Endothelial cell of umbilical vein (primary cell): ENCODE measurements at regions not wholly inside any gene's neighbourhood (a gene's known extent, or its start where the extent isn't known, plus 50 kb on each side); places are given as distances from the start of the nearest gene placed in this dataset.

Source experiments
- EZH2 ChIP-seq: IDR thresholded peaks from 2 replicates; pipeline ENCODE4 v1.6.1; 2012; ENCODE audit warnings: borderline replicate concordance, low read depth, mild to moderate bottlenecking, moderate library complexity, low read length, inconsistent platforms; ENCODE audit not compliant: severe bottlenecking
- FOS ChIP-seq: IDR thresholded peaks from 2 replicates; pipeline ENCODE4 v1.6.1; 2011; ENCODE audit warnings: mild to moderate bottlenecking, low read length, moderate library complexity, borderline replicate concordance; ENCODE audit not compliant: insufficient read depth
- GATA2 ChIP-seq: IDR thresholded peaks from 2 replicates; pipeline ENCODE4 v1.7.0; 2011; ENCODE audit warnings: low read depth, mild to moderate bottlenecking, moderate library complexity, mixed read lengths, low read length; ENCODE audit not compliant: insufficient read length, insufficient read depth
- JUN ChIP-seq: IDR thresholded peaks from 2 replicates; pipeline ENCODE4 v1.6.1; 2011; ENCODE audit warnings: borderline replicate concordance, low read depth; ENCODE audit not compliant: insufficient read length, insufficient read depth
- MAX ChIP-seq: IDR thresholded peaks from 2 replicates; pipeline ENCODE4 v1.6.1; 2011; ENCODE audit not compliant: insufficient read depth, insufficient read length
- MYC ChIP-seq: IDR thresholded peaks from one replicate; pipeline ENCODE4 v1.6.1; 2011; ENCODE audit warnings: mild to moderate bottlenecking, low read depth, low read length
- POLR2A ChIP-seq: IDR thresholded peaks from 2 replicates; pipeline ENCODE4 v1.6.1; 2012; ENCODE audit warnings: low read depth, mild to moderate bottlenecking, control low read depth, low read length
- POLR2AphosphoS5 ChIP-seq: IDR thresholded peaks from 2 replicates; pipeline ENCODE4 v1.6.1; 2012; ENCODE audit warnings: low read depth, mild to moderate bottlenecking, control low read depth, low read length, moderate library complexity; ENCODE audit not compliant: insufficient read depth
- TF ChIP-seq, protein P1 (sequence below), 2 donors: IDR thresholded peaks; 1 replicate in 1 of 2; 2 replicates in 1 of 2; pipeline ENCODE4 v1.5.1; 2011; ENCODE audit warnings: low read length in 2 of 2, mild to moderate bottlenecking in 2 of 2, moderate library complexity in 2 of 2, control low read depth in 1 of 2, inconsistent platforms in 1 of 2, low read depth in 1 of 2; ENCODE audit not compliant: insufficient read depth in 1 of 2; ENCODE audit errors: extremely low read depth in 1 of 2

DNA sequence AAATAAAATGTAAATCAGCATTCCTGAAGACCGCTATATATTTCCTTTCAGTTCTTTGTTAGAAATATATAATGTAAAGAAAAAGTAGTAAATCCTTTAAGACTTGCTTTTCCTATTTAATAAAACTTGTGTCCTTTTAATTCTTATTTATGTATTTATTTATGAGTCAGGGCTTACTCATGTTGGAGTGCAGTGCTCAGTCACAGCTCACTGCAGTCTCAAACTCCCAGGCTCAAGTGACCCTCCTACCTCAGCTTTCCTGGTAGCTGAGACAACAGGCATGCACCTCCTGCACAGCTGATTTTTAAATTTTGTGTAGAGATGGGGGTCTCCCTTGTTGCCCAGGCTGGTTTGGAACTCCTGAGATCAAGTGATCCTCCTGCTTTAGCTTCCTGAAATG, 724.5 kb downstream of the ANKRD7 start:
- TF ChIP-seq MAX (no peak), POLR2AphosphoS5 (no peak), POLR2A (no peak), MYC (no peak), EZH2 (no peak), JUN (no peak), FOS (no peak), GATA2 (no peak)
- TF ChIP-seq, protein P1, sequence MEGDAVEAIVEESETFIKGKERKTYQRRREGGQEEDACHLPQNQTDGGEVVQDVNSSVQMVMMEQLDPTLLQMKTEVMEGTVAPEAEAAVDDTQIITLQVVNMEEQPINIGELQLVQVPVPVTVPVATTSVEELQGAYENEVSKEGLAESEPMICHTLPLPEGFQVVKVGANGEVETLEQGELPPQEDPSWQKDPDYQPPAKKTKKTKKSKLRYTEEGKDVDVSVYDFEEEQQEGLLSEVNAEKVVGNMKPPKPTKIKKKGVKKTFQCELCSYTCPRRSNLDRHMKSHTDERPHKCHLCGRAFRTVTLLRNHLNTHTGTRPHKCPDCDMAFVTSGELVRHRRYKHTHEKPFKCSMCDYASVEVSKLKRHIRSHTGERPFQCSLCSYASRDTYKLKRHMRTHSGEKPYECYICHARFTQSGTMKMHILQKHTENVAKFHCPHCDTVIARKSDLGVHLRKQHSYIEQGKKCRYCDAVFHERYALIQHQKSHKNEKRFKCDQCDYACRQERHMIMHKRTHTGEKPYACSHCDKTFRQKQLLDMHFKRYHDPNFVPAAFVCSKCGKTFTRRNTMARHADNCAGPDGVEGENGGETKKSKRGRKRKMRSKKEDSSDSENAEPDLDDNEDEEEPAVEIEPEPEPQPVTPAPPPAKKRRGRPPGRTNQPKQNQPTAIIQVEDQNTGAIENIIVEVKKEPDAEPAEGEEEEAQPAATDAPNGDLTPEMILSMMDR (IDR thresholded peaks at IDR 0.05; ENCODE audit: extremely low read depth in 1 of 2, insufficient read depth in 1 of 2, low read depth in 1 of 2, low read length in 2 of 2) = no peak
